Tongue (tissue), 1 donor: ENCODE measurements at regions not wholly inside any gene's neighbourhood (a gene's known extent, or its start where the extent isn't known, plus 50 kb on each side); places are given as distances from the start of the nearest gene placed in this dataset.
"Not testable (repeated sequence)": the region's sequence is repeated elsewhere in the genome, so short reads cannot be mapped to it uniquely, and the experiment has no call there.

Source experiments
- DNase-seq: peaks from one replicate; pipeline ENCODE4 v3.0.0-alpha.2; 2015

DNA sequence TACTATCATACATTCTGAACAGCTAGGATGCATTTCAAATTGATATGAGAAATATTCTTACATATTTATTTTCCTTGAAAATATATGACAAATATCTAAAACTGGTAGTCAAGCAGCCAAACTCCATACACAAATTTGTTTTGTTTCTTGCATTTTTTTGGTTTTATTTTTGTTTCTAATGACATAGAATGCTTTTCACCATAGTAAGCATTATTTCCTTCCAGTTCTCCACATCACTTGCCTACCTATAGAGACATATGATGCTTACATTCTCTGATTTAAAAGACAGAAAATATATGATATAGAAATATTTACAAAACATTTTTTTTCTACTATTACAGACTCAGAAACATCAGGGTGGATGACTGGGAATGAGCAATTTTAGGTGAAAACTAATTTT is 726.4 kb upstream of the ADGRL4 start:
- DNase-seq, result no peak

GRCh38 chr1:79726911-79727310 is 720.4 kb upstream of the ADGRL4 start:
- DNase-seq, result peak; percentile 30

DNA sequence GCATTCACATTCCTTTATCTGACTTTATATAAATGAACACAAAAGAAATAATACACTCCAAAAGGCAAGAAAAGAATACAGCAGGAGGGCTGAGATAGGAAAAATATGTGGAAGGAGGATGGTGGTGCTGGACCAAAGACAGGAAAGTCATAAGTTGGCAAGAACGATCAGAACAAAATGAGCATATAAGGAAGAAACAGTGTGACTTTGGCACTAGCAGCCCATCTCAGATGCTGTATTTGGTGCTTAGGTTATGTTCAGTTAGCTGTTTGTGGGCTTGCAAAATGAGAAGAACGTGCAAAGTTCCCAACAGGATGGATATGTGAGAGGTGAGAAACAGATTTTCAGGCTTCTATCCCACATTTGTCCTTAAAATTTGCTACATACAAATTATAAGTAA is 719.8 kb upstream of the ADGRL4 start:
- peak; percentile 46 for DNase-seq

- DNase-seq, result peak; percentile 88
Observed at GRCh38 chr1:79716447-79716846, 709.9 kb upstream of the ADGRL4 start.

- no peak for DNase-seq
Observed at GRCh38 chr1:79714664-79715063, 708.1 kb upstream of the ADGRL4 start.

GRCh38 chr1:79711001-79711431 is 704.5 kb upstream of the ADGRL4 start:
- no peak for DNase-seq

DNA sequence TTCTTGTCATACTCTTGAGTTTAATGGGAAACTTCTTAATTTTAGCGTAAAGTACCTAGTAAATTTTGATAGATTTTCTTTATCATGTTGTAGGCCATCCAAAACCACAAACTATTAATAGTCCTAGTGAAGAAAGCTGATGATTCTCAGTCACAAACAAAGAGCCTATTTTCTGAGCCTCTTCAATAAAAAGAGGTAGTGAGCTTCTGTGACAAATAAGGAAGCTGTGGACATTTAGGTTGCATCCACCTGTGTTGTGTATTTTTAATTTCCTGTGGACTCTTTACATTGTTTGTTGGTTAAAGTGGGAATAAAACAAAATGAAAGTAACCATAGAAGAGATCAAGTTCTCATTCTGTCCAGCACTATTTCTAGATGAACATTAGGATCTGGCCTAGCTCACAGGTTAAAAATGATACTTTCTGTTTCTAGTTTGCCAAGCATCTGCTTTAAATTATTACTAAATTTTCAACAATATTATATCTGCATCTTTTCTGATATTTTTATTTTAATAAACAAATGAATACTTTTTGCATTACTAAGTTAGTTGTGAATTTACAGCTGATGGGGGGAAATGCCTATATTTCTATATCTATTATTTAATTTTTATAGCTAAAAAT is 702.2 kb upstream of the ADGRL4 start:
- DNase-seq, result no peak

DNA sequence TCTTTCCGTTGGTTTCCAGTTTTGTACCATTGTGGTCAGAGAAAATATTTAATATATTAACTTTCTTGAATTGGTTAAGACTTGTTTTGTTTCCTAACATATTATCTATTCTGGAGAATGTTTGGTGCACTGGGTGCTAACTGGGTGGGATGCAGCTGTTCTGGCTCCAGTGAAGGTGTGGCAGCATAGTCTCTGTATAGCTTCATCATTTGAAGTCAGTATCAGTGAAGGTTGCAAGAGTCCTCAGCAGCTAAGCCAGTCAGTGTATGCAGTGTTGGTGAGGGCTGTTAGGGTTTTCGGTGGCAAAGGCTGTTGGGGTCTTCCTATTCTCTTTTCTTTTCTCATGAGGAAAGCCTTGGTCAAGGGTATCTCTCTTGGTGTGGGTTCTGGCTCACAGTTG is 698.7 kb upstream of the ADGRL4 start:
- no peak for DNase-seq

- no peak for DNase-seq
Observed at GRCh38 chr1:79704067-79704466, 697.5 kb upstream of the ADGRL4 start.

GRCh38 chr1:79702336-79702999 is 695.9 kb upstream of the ADGRL4 start:
- DNase-seq, result not testable (repeated sequence)

GRCh38 chr1:79695138-79695537 is 688.6 kb upstream of the ADGRL4 start:
- DNase-seq, result no peak

DNA sequence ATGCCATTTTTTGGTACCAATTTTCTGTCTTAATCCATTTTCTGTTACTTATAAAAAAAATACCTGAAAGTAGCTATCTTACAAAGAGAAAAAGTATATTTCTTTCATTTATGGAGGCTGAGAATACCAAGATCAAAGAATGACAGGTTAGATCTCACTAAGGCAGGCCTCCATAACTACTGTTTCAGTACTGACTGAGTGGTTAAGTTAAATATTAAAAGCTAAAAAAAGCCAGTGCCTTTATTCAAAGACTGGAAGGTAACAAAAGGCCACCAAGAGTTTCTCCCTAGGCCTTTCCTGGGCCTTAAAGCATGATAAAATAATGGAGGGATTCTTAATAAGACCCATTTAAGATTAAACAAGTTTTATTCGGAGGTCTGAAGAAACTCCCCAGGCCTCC is 687.7 kb upstream of the ADGRL4 start:
- no peak for DNase-seq

GRCh38 chr1:79693441-79694114 is 687.0 kb upstream of the ADGRL4 start:
- DNase-seq, result peak; percentile 68

DNA sequence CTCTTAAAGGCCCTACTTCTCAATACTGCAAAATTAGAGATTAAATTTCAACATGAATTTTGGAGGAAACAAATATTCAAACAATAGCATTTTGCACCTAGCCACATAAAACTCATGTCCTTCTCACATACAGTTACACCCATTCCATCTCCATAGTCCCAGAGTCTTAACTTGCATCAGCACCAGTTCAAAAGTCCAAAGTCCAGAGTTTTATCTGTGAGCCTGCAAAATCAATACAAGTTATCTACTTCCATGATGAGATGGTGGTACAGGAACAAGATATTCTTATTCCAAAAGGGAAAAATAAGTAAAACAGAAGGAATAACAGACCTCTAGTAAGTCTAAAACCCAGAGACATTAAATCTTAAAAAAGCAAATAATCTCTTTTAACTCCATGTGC is 686.0 kb upstream of the ADGRL4 start:
- DNase-seq, result no peak

DNA sequence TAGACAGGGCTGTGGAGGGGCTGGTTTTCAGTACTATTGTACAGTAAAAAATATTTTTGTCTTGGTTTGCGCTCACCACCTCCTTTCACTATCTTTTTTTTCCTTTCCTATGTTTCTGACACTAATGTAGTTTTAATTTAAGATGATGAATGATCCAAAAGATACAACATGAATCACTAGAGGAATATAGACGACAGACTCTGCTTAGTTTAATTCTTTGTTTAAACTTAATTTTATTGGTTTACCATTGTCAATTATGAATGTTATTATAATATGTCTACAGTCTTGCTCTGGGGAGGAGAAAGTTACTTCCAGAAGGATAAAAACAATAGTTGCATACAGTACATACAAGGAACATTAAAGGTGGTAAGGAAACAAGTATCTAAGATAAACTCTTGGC is 682.4 kb upstream of the ADGRL4 start:
- DNase-seq, result no peak

DNA sequence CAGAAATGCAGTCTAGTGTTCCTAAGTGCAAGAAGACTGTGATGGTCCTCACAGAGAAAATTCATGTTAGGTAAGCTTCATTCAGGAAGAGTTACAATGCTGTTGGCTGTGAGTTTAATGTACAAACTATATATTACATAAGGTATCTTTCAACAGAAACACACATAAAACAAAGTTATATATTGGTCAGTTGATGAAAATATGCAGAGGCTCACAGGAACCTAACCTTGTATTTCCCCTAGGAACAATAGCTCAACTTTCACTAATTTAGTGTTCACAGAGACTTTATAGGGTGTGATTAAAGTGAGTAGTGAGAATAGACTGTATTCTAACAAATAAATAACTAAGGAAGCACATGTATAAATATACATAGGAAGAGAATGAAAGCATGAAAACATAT is 676.9 kb upstream of the ADGRL4 start:
- no peak for DNase-seq

DNA sequence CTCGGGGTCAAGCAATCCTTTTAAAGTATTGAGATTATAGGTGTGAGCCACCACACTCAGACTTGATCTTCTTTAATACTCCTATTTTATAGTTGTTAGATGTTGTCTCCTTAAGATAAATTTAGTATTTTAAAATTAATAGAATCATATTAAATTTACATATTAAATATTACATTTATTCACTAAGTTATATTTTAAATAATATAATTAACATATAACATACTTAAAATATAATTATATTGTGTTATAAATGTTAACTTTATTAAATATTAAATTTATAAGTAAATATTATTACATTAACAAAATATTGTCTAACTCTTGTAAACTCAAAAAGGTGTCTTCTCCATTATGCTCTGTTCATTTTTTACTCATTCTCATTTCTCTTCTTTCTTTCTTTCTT is 675.9 kb upstream of the ADGRL4 start:
- DNase-seq, result no peak

- DNase-seq, result no peak
Observed at GRCh38 chr1:79681382-79681781, 674.9 kb upstream of the ADGRL4 start.

DNA sequence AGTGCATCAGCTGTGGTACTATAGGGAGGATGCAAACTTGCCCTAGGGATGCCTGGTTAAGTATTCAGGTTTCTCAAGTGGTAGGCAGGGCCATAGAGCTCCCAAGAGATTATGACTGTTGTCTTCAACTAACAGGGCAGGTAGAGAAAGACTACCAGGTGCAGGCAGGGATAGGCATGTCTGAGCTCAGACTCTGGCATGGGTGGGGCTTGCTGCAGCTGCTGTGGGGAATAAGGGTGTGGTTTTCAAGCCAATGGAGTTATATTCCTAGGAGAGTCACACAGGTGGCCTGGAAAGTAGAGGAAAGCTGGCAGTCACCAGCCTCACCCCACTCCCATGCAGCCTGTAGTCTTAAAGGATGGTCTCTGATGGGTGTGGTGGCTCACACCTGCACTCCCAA is 673.4 kb upstream of the ADGRL4 start:
- DNase-seq, result no peak

DNA sequence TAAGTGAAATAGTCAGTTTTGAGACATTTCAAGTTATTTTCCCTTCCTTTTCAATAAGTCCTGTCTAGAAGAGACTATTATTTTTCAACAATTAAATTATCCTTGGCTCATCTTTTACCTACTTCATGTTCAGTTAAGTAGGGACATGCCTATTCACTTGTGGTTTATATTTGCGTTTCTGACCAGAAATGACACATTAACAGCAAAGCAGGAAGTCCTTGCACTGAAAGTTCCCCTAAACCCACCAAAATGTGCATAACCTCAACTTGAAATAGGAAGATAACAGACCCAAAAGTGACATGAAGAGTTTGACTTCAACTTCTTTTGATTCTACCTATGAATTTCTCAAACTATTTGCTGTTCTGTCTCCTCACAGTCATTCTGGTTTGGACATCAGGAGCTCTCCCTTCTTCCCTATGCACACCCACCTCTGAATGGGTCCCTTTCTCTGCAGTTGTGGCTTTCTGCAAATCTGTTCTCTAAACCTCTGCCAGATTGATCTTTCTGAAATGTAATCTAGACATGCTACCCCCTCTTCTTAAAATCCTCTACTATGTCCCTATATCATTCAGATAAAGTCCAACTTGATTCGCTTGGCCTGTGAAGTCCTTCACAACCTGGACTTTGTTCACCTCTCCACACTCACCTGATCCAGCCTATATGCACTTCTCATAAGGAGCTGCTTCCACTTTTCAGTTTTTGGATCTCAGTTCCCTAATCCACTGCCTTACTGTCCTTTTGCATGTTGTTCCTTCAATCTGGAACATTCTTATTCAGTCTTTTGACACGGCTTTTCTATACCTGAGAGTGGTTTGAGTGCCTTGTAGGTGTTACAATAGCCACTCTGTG is 661.5 kb upstream of the ADGRL4 start:
- no peak for DNase-seq

DNA sequence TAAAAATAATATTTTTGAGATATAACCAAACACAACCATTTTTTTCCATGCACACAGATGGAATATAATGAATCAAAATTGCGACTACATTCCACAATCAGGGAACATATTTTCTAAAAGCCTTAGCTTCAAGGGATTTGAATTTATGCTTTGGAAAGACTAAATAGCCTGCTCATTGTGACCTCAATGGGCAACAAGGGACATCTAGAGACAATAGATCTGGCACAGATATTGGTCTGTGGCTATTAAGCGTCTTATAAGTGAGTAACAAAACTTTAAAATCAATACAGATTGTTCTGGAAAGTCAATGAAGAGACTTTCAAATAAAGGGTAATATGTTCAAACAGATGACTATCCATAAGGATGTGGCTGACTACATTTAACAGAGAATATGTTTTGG is 660.6 kb upstream of the ADGRL4 start:
- DNase-seq, result no peak

DNA sequence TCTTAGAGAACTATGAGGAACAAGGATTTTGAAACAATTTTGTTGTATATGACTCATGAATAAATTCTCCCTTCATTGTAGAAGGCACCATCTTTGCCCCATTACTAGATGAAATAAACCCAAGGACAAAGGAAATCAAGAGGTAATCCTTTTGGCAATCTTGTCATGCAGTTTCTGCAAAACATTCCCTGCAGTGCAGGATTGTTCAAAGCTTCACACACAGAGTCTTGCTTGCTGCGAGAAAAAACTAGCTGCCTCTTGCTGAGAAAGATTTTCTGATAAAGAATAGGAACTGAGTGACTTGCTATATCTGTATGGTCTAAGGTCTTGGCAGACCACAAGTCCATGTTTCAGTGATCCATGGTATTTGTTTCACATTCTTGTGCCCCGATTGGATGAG is 657.4 kb upstream of the ADGRL4 start:
- DNase-seq, result no peak

DNA sequence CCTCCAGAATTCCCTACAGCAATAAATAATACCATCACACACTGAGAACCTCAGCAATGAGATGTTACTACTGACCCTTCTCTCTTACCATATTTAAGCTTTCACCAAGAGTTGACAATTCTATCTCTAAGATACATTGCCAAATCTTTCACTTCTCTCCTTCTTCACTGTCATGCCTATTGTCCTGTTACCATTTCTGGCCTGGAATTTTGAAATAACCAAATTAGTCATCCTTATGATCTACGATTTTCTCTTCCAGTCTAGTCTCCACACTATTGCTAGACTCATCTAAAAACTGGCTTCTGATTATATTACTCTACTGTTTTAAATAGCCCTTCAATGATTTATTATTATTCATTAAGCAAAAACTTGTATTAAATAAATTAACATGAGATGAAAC is 656.1 kb upstream of the ADGRL4 start:
- no peak for DNase-seq
